Activated CD4-positive, CD25-positive, alpha-beta regulatory T cell treated with anti-CD3 and anti-CD28 coated beads, Interleukin-2, amount 50 U/mL, for 16 hours (primary cell): ENCODE measurements at regions not wholly inside any gene's neighbourhood (a gene's known extent, or its start where the extent isn't known, plus 50 kb on each side); places are given as distances from the start of the nearest gene placed in this dataset.

Source experiments
- DNase-seq: peaks from one replicate; pipeline ENCODE4 v3.0.0-alpha.2; 2020; ENCODE audit warnings: low read depth, low spot score

DNA sequence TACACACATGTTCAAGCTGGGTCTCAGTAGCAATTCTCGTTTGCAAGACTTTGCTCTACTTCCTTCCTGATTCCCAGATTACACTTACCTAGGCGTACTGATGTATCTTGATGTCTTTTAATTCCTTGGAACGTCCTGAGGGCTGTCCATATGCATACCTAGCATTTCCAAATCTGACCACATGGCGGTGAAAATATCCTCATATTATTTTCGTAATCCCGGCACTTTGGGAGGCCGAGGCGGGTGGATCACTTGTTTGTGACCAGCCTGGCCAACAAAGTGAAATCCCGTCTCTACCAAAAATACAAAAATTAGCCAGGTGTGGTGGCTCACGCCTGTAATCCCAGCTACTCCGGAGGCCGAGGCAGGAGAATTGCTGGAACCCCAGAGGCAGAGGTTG is 1786.3 kb upstream of the TENM3 start:
- DNase-seq: no peak

DNA sequence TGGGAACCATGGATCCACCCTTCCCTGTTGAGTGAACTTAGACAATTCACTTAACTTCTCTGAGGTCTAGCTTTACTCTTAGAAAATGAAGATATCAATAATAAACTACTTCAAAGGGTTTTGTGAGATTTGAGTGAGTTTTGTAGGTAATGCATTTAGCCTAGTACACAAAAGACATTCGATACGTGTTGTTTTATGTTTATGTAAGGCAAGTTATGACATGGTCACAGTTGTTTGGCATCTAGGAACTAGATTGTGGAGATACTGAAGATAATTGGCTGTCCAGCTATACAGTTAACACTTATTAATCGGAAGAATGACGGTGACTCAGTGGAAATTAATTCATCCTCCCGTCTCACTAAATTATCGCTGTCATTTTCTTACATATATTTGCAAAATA is 1781.1 kb upstream of the TENM3 start:
- DNase-seq: no peak

DNA sequence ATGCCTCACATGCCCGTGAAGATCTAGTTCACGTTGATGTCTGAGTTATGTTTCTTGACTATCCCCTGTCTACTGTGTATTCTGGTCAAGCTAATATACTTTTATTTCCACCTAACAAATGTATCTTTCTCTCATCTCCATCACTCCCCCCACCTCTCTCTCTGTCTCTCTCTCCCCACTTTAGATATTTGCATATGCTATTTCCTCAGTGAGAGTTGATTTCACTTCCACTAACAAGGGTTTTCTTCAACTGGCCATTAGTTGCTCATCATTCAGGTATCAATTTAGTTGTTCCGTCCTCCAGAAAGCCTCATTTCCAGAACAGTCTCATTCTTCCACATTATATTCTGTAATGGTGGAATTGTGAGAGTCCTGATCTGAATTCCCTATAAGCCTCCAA is 1777.8 kb upstream of the TENM3 start:
- DNase-seq: no peak

DNA sequence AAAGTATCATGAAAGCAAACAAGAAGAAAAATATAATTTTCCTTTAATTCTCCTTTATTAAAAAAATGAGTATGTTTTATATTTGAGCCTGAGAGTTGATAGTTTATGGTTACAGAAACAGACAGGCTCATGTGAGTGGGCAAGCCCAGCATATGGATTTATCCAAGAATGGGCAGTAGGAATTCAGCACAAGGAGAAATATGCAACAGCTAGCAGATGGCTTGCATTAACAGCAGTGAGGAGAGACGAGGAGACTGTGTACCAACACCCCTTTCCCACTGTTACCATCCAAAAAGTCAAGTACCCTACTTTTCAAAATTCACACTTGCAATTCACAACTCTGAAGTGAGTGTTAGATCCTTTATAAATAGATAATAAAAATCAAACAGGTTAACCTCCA is 1760.2 kb upstream of the TENM3 start:
- no peak for DNase-seq

DNA sequence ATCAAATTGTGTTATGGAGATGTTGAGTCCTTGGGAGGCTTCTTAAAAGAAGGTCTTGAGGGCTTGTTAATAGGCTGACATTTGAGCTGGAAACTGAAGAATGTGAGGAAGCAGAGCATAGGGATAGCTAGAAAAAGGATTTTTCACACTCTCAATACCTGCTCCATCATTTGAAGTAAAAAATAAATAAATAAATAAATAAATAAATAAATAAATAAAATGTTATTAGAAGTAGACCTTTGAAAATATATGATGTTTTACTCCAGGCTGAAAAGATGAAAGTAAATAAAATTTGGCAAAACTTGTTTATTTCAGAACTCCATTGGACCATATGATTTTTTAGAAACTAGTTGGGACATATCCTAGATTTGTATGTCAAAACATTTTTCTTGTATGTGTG is 1757.8 kb upstream of the TENM3 start:
- no peak for DNase-seq

DNA sequence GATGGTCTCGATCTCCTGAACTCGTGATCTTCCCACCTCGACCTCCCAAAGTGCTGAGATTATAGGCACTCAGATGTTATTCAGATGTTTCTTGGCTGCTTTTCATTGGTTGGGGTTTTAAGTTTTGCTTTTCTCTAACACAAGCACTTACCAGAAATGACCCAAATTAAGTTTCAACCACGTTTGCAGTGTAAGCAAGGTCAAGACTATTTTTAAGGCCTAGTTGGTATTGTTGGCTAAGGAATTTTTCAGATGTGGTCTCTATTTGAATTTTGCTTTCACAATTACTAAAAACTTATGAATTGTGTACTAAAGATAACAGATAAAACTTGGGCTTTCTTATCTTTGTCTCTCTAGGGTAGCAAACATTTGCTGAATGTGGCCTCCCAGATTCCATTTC is 1756.9 kb upstream of the TENM3 start:
- DNase-seq: no peak

DNA sequence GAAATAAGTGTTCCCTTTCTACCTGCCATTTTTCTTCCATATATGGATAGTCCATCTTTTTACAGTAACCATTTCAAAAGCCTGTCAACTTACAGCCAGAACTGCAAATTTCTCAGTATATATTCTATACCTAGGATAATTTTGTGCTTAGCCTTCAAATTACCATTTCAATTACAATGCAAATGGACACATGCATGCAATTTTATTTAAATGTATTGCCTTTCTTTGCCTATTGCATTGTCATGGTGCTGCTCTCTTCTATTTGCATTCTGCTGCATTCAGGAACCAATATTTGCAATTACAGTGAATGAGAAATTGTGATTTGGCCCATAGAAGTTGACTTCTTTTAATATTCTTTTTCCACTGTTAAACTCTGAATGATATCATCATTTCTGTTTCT is 1753.4 kb upstream of the TENM3 start:
- no peak for DNase-seq

DNA sequence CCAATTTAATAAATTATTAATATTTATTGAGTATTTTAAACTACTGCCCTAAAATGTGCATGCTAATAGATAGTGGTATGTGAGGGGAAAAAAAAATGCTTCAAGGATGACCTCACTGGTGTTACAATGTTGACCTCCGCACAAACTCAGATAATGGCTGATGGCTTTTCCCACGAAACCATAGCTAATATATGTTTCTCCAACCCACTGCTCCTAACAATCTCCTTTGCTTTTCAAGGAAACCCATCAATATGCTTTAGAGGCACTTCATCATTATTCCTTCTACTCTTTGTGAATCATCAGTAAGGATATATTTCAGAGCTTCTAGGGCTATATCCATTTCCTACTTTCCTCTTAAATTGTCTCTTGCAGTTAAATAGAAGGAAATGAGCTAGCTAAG is 1752.0 kb upstream of the TENM3 start:
- DNase-seq: no peak

- no peak for DNase-seq
These were observed 1749.9 kb upstream of the TENM3 start for GRCh38 chr4:180493299-180493698.

DNA sequence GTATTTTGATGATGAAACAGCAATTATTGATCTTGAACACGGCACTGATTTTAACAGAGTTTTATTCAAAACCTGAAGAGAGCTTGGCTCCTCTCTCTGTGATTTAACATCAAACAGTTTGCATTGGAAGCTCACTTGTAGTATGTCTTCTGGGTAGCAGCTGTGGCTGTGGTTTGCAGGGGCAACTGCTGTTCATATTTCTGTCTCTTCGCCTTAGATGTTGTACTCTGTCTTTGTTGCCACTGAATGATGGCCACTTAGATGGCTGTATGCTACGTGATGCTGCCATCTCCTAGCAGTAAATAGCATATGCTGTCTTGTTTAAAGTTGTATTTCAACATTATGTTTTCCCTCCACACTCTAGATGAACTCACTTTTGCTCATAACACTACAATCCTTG is 1743.0 kb upstream of the TENM3 start:
- DNase-seq: no peak

GRCh38 chr4:180512801-180513475 is 1730.3 kb upstream of the TENM3 start:
- no peak for DNase-seq

DNA sequence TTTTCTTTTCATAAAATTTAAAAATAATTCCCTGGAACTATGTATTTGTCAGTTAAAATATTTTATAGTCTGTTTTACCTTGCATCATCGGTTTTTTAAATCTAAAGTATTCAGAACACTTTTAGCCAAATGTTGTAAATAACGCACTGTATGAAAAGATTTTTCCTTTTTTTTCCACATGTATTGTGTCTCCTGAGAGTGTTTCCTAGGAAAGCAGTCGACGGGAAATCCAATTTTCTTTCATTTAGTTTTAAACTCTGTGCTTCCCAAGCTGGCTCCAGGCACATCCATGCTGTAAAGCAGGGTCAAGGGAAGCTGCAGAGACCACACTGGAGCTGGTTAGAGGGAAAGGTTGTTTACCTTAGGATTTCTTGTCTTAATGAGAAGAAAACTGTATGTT is 1724.3 kb upstream of the TENM3 start:
- DNase-seq: no peak

- no peak for DNase-seq
These were observed 1722.0 kb upstream of the TENM3 start for GRCh38 chr4:180521181-180521580.

GRCh38 chr4:180525523-180526077 is 1717.6 kb upstream of the TENM3 start:
- no peak for DNase-seq

DNA sequence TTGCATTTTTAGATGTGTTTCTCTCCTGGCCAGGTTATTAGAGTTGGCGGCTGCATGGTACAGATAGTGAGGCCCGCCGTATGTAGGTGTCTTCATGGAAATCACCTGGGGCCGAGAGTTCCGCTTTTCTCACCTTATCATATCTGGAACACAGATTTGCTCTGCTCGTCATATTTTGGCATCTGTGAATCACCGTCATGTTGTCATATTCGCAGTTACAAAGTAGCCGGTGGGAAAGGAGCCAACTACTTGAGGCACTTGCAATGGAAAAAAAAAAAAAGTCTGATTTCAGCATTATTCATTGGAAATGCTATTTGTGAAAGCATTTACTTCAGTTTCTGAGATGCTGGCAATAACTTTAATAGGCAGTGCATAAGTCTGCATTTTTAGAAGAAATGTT is 1715.2 kb upstream of the TENM3 start:
- no peak for DNase-seq

- DNase-seq: no peak
These were observed 1712.4 kb upstream of the TENM3 start for GRCh38 chr4:180530787-180531186.

GRCh38 chr4:180532691-180533090 is 1710.5 kb upstream of the TENM3 start:
- no peak for DNase-seq

GRCh38 chr4:180538384-180539057 is 1704.7 kb upstream of the TENM3 start:
- DNase-seq: no peak

DNA sequence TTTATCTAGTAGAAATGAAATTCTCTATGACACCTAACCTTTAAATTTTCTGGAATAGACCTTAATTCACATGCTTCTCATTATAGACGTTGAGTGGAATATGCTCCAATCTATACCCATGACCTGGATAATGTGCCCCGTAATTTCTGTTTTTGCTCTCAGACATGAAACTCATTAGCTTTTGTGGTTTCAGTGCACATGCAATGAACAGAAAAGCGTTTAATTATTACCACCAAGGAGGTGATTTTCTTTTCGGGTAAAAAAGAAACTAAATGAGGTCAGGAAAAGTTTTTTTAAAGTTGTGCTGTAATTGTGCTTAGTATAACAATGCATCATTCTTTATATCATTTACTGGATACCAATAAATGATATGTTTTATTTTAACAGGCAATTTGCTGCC is 1703.9 kb upstream of the TENM3 start:
- DNase-seq: no peak

DNA sequence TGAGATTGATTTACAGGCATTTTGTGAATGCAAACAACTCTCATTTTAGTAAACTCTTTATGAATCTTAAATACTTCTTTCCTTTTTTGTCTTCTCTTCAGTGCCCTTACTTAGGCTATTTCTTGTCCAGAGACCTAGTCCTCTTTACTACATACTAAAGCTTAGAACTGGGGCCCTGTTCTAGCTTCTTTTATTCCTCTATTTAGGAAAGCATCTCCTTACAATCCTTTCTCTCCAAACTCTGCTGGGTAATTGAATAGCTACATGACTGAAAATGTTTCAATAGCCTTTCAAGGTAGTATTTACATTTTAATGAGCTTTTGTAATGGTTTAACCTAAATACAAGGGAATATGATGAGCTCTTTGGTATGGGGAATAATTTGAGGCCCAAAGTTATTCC is 1701.5 kb upstream of the TENM3 start:
- no peak for DNase-seq

- DNase-seq: no peak
These were observed 1700.6 kb upstream of the TENM3 start for GRCh38 chr4:180542445-180543100.

DNA sequence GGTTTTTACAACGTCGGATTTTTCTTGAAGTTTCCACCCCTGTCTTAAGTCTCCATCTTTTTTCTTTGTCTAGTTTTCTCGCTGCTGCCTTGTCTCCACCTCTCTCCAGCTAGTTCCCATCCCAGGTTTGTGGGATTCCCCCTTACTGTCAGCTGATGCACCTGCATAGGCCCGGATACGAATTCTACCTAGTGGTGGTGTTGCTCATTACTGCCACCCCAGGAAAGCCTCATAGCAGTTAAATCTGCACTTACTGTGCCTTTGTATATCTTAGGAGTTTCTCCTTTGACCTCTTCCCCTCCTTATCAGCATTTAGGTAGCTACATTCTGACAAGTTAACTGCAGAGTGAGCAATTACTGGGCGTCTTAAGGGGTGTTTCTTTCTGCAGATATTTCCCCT is 1693.1 kb upstream of the TENM3 start:
- DNase-seq: no peak

DNA sequence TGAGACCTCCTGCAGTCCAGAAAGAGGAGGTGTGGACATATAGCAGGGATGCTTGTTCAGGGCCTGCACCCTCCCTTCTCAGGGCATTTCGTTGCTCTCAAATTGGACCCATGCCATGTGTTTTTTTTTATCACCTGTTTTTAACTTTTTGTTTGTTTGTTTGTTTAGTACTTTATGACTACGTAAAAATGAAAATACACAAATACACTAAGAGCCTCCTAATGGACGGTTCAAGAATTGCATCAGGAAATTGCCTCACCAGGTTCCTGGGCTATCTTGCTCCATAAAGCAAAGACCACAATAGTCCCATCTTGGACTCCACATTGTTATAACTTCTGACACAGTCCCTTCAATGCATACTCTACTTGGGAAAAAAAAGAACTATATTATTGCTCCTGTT is 1685.9 kb upstream of the TENM3 start:
- no peak for DNase-seq
